Activated CD4-positive, alpha-beta T cell treated with anti-CD3 and anti-CD28 coated beads, Interleukin-2, amount 50 U/mL, for 16 hours (primary cell): ENCODE measurements at regions not wholly inside any gene's neighbourhood (a gene's known extent, or its start where the extent isn't known, plus 50 kb on each side); places are given as distances from the start of the nearest gene placed in this dataset.

Source experiments
- DNase-seq: peaks from one replicate; pipeline ENCODE4 v3.0.0-alpha.2; 2020

GRCh38 chr21:16514316-16514715 is 784.5 kb downstream of the USP25 start:
- no peak for DNase-seq

- DNase-seq, result no peak
These were observed 787.6 kb downstream of the USP25 start for GRCh38 chr21:16517383-16517782.

GRCh38 chr21:16519036-16519435 is 789.3 kb downstream of the USP25 start:
- DNase-seq, result no peak

- no peak for DNase-seq
These were observed 789.9 kb downstream of the USP25 start for GRCh38 chr21:16519644-16520043.

GRCh38 chr21:16522548-16522947 is 792.8 kb downstream of the USP25 start:
- no peak for DNase-seq

GRCh38 chr21:16530656-16531055 is 800.9 kb downstream of the USP25 start:
- no peak for DNase-seq

- no peak for DNase-seq
These were observed 803.1 kb downstream of the USP25 start for GRCh38 chr21:16532840-16533239.

- no peak for DNase-seq
These were observed 804.1 kb downstream of the USP25 start for GRCh38 chr21:16533692-16534407.

- no peak for DNase-seq
These were observed 804.8 kb downstream of the USP25 start for GRCh38 chr21:16534408-16535101.

GRCh38 chr21:16535102-16535422 is 805.3 kb downstream of the USP25 start:
- DNase-seq, result no peak

- DNase-seq, result no peak
These were observed 805.8 kb downstream of the USP25 start for GRCh38 chr21:16535626-16536025.

GRCh38 chr21:16536140-16536539 is 806.4 kb downstream of the USP25 start:
- no peak for DNase-seq

- no peak for DNase-seq
These were observed 807.1 kb downstream of the USP25 start for GRCh38 chr21:16536643-16537434.

GRCh38 chr21:16537501-16537900 is 807.7 kb downstream of the USP25 start:
- no peak for DNase-seq

- no peak for DNase-seq
These were observed 808.6 kb downstream of the USP25 start for GRCh38 chr21:16538405-16538804.

GRCh38 chr21:16538936-16539440 is 809.2 kb downstream of the USP25 start:
- no peak for DNase-seq

GRCh38 chr21:16540966-16541727 is 811.4 kb downstream of the USP25 start:
- DNase-seq, result no peak

GRCh38 chr21:16550118-16550517 is 820.3 kb downstream of the USP25 start:
- DNase-seq, result no peak

GRCh38 chr21:16550917-16551741 is 821.3 kb downstream of the USP25 start:
- no peak for DNase-seq

GRCh38 chr21:16552880-16553279 is 823.1 kb downstream of the USP25 start:
- no peak for DNase-seq

GRCh38 chr21:16554503-16554902 is 824.7 kb downstream of the USP25 start:
- DNase-seq, result no peak

- no peak for DNase-seq
These were observed 833.3 kb downstream of the USP25 start for GRCh38 chr21:16563116-16563515.
